SK-N-SH (cell line): ENCODE measurements at regions not wholly inside any gene's neighbourhood (a gene's known extent, or its start where the extent isn't known, plus 50 kb on each side); places are given as distances from the start of the nearest gene placed in this dataset.

Experiments used
- CTCF ChIA-PET: fragments of 300-600, 350-600 bp; formaldehyde crosslinking; extraction: SDS; loops from one replicate; lab custom pipeline; 2021; lab: Yijun Ruan, JAX
- POLR2A ChIA-PET: fragments of 350-600 bp; sonication (Branson Sonifier 250); formaldehyde crosslinking; extraction: SDS; loops from one replicate; lab custom pipeline; 2020; ENCODE audit warnings: antibody characterized with exemption, inconsistent platforms; lab: Yijun Ruan, JAX
- DNase-seq: peaks from one replicate; pipeline ENCODE4 v3.0.0; 2012
- H2AFZ ChIP-seq: fragments of 200-600 bp; sonication (generic); 2 replicates; pipeline ENCODE4 v1.8.1; 2016; ENCODE audit warnings: antibody characterized with exemption, mild to moderate bottlenecking, low read depth
- H3F3A ChIP-seq: fragments of 200-600 bp; sonication (generic); replicated peaks from 2 replicates; pipeline ENCODE3; 2016; ENCODE audit warnings: antibody characterized with exemption, mild to moderate bottlenecking; ENCODE audit not compliant: insufficient read depth
- H3K27ac ChIP-seq, 2 experiments: fragments of 200-500 bp in 1 of 2; fragments of 200-600 bp in 1 of 2; sonication (Bioruptor generic) in 1 of 2; sonication (generic), shearing (Covaris generic) in 1 of 2; 2 replicates each; pipeline versions ENCODE4 v1.5.1 to v1.6.1; 2014 to 2016; ENCODE audit warnings: low read depth in 2 of 2, inconsistent platforms in 1 of 2, low read length in 1 of 2, mild to moderate bottlenecking in 1 of 2, mixed read lengths in 1 of 2
- H3K27me3 ChIP-seq: fragments of 200-600 bp; sonication (generic), shearing (Covaris generic); 2 replicates; pipeline ENCODE4 v1.6.1; 2016; ENCODE audit warnings: mixed run types; ENCODE audit not compliant: insufficient read depth
- H3K36me3 ChIP-seq, 2 experiments: fragments of 200-500 bp in 1 of 2; fragments of 200-600 bp in 1 of 2; sonication (Bioruptor generic) in 1 of 2; sonication (generic) in 1 of 2; replicated peaks in 1 of 2; 2 replicates each; pipeline versions ENCODE3 to v1.5.1; 2014 to 2016; ENCODE audit warnings: low read length in 1 of 2, mild to moderate bottlenecking in 1 of 2; ENCODE audit not compliant: insufficient read depth in 2 of 2, control insufficient read depth in 1 of 2
- H3K4me1 ChIP-seq, 2 experiments: fragments of 200-500 bp in 1 of 2; fragments of 200-600 bp in 1 of 2; sonication (Bioruptor generic) in 1 of 2; sonication (generic), shearing (Covaris generic) in 1 of 2; 2 replicates each; pipeline versions ENCODE4 v1.5.1 to v1.6.1; 2014 to 2016; ENCODE audit warnings: low read depth in 1 of 2, low read length in 1 of 2, mixed run types in 1 of 2; ENCODE audit not compliant: insufficient read depth in 2 of 2, control insufficient read depth in 1 of 2
- H3K4me2 ChIP-seq: fragments of 200-600 bp; sonication (generic), shearing (Covaris generic); 2 replicates; pipeline ENCODE4 v1.6.1; 2017; ENCODE audit warnings: mixed run types
- H3K4me3 ChIP-seq, 2 experiments: fragments of 200-500 bp in 1 of 2; fragments of 200-600 bp in 1 of 2; sonication (Bioruptor generic) in 1 of 2; sonication (generic), shearing (Covaris generic) in 1 of 2; 2 replicates each; pipeline versions ENCODE4 v1.5.1 to v1.8.1; 2014 to 2016; ENCODE audit warnings: low read depth in 2 of 2, inconsistent platforms in 1 of 2, low read length in 1 of 2, mild to moderate bottlenecking in 1 of 2, mixed read lengths in 1 of 2, moderate library complexity in 1 of 2
- H3K79me2 ChIP-seq: fragments of 200-600 bp; sonication (generic); 2 replicates; pipeline ENCODE4 v1.8.1; 2017; ENCODE audit warnings: mild to moderate bottlenecking; ENCODE audit not compliant: insufficient read depth
- H3K9ac ChIP-seq: fragments of 200-600 bp; sonication (generic); 2 replicates; pipeline ENCODE4 v1.6.1; 2017; ENCODE audit warnings: mixed run types
- H3K9me2 ChIP-seq: fragments of 200-600 bp; sonication (generic); 2 replicates; pipeline ENCODE4 v1.6.1; 2017; ENCODE audit warnings: mixed run types
- H3K9me3 ChIP-seq: fragments of 200-600 bp; sonication (generic); 2 replicates; pipeline ENCODE4 v1.6.1; 2017; ENCODE audit warnings: mixed run types, mild to moderate bottlenecking, moderate library complexity
- H4K20me1 ChIP-seq: fragments of 200-600 bp; sonication (generic); 2 replicates; pipeline ENCODE4 v1.6.1; 2017; ENCODE audit warnings: mild to moderate bottlenecking, mixed run types; ENCODE audit not compliant: insufficient read depth
- CTCF ChIP-seq: fragments of 200-600 bp; sonication (generic); IDR thresholded peaks from 2 replicates; pipeline ENCODE4 v1.6.1; 2017; ENCODE audit warnings: antibody characterized with exemption, mild to moderate bottlenecking, moderate library complexity
- ELF1 ChIP-seq: IDR thresholded peaks from 2 replicates; pipeline ENCODE4 v1.4.0; 2012
- EZH2phosphoT487 ChIP-seq: fragments of 200-600 bp; sonication (generic); IDR thresholded peaks from 2 replicates; pipeline ENCODE4 v1.6.1; 2017; ENCODE audit warnings: low read depth, mixed run types, mild to moderate bottlenecking, antibody characterized with exemption, moderate library complexity, borderline replicate concordance
- FOSL2 ChIP-seq: IDR thresholded peaks from 2 replicates; pipeline ENCODE4 v1.4.0; 2012; ENCODE audit warnings: low read depth, mild to moderate bottlenecking, moderate library complexity, borderline replicate concordance
- GATA2 ChIP-seq: sonication (generic); formaldehyde crosslinking; IDR thresholded peaks from 2 replicates; pipeline ENCODE4 v1.5.0; 2020; ENCODE audit warnings: mild to moderate bottlenecking, missing genetic modification reagents
- PBX3 ChIP-seq: IDR thresholded peaks from 2 replicates; pipeline ENCODE4; 2012
- POLR2AphosphoS5 ChIP-seq: IDR thresholded peaks from 2 replicates; pipeline ENCODE4 v1.6.1; 2012; ENCODE audit warnings: low read depth, low read length
- RXRA ChIP-seq: IDR thresholded peaks from 2 replicates; pipeline ENCODE4 v1.4.0; 2012; ENCODE audit warnings: low read depth, mild to moderate bottlenecking, borderline replicate concordance
- SIN3A ChIP-seq: IDR thresholded peaks from 2 replicates; pipeline ENCODE4 v1.6.1; 2012; ENCODE audit warnings: low read depth, mild to moderate bottlenecking, low read length, moderate library complexity, borderline replicate concordance
- SMC3 ChIP-seq: IDR thresholded peaks from 2 replicates; pipeline ENCODE4 v1.6.1; 2012; ENCODE audit warnings: low read depth, low read length, improper control_type of control experiment
- TEAD4 ChIP-seq: IDR thresholded peaks from 2 replicates; pipeline ENCODE4 v1.4.0; 2012; ENCODE audit warnings: mild to moderate bottlenecking, borderline replicate concordance; ENCODE audit not compliant: insufficient read depth
- YY1 ChIP-seq: IDR thresholded peaks from 2 replicates; pipeline ENCODE4 v1.4.0; 2012; ENCODE audit warnings: low read depth, mild to moderate bottlenecking
- WGBS: methylation state at CpG from one replicate; pipeline ENCODE4 v1.1.6; 2017; ENCODE audit warnings: low lambda C conversion rate; 5-methylcytosine and 5-hydroxymethylcytosine counted together
- TF ChIP-seq, protein P1 (sequence below): IDR thresholded peaks from 2 replicates; pipeline ENCODE4 v1.4.0; 2012; ENCODE audit warnings: low read depth, borderline replicate concordance
- TF ChIP-seq, protein P2 (sequence below): IDR thresholded peaks from 2 replicates; pipeline ENCODE4 v1.4.0; 2012; ENCODE audit warnings: low read depth, borderline replicate concordance

DNA sequence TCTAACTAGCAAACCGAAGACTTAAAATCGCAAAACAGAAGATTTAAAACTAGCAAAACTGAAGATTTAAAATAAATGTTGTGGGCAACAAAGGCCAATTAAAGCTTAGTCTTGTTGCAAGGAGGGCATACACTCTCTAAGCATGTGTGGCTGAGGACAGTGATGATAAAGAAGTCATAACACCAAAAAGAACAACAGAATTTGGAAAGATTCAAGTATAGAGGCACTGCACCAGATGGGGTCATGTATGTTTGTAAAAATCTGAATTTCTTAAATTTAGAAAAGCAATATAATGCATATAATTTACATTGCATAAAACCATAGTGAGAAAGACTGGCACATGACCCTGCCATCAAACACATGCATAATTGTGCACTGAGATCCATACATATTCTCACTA lies 743.8 kb downstream of the TAF11L14 start (continued):
- TF ChIP-seq, protein P1, sequence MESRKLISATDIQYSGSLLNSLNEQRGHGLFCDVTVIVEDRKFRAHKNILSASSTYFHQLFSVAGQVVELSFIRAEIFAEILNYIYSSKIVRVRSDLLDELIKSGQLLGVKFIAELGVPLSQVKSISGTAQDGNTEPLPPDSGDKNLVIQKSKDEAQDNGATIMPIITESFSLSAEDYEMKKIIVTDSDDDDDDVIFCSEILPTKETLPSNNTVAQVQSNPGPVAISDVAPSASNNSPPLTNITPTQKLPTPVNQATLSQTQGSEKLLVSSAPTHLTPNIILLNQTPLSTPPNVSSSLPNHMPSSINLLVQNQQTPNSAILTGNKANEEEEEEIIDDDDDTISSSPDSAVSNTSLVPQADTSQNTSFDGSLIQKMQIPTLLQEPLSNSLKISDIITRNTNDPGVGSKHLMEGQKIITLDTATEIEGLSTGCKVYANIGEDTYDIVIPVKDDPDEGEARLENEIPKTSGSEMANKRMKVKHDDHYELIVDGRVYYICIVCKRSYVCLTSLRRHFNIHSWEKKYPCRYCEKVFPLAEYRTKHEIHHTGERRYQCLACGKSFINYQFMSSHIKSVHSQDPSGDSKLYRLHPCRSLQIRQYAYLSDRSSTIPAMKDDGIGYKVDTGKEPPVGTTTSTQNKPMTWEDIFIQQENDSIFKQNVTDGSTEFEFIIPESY, result no peak
- no peak for TF ChIP-seq EZH2phosphoT487
- TF ChIP-seq ELF1, result no peak
- TF ChIP-seq CTCF, result no peak

DNA sequence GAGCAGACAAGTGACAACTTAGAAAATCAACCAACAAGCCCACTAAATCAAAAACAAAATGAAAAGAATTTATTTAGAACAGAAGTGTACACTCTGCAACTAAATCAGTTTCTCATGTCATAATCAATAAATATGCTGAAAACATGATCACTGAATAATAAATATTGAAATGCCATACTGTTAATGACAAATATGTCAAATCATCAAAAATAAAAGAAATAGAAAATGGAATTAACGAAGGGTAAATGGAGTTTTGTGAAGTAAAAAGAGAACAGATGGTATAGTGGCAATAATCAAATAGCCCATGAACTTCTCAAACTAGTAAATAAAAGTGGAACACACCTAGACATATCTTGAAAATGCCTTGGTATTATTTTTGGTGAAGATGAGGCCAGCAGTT lies 744.9 kb downstream of the TAF11L14 start:
- H2AFZ ChIP-seq, result no peak overlapping the region
- H3K79me2 ChIP-seq, result no peaks in the 10 kb centered on the region
- peaks cover 0 to 4% of the 10 kb centered on the region in 2 experiments; a peak in 2 of 4 replicates for H3K4me1 ChIP-seq
- H3K9me3 ChIP-seq, result no peaks in the 10 kb centered on the region
- H3K27ac ChIP-seq, result no peak overlapping the region
- H3K9me2 ChIP-seq, result no peaks in the 10 kb centered on the region
- POLR2A ChIA-PET, result no interaction called here
- no peak overlapping the region for H3K9ac ChIP-seq
- no peaks in the 10 kb centered on the region for H3K27me3 ChIP-seq
- H3K4me2 ChIP-seq, result no peak overlapping the region
- H3K36me3 ChIP-seq, result no peaks in the 10 kb centered on the region
- no peaks in the 10 kb centered on the region for H3F3A ChIP-seq
- no peak overlapping the region for H3K4me3 ChIP-seq
- CTCF ChIA-PET, result interaction anchor here (0.7 to 1.0 kb wide), 2 partner anchors 15 to 1134 kb away, joined by 3 to 4 read pairs; no protein-coding TSS in a partner anchor
- no peak for DNase-seq
- no peak for TF ChIP-seq YY1
- TF ChIP-seq GATA2, result no peak
- no peak for TF ChIP-seq TEAD4
- TF ChIP-seq PBX3, result no peak
- TF ChIP-seq ELF1, result no peak
- no peak for TF ChIP-seq EZH2phosphoT487
- no peak for TF ChIP-seq RXRA
- TF ChIP-seq, protein P2, sequence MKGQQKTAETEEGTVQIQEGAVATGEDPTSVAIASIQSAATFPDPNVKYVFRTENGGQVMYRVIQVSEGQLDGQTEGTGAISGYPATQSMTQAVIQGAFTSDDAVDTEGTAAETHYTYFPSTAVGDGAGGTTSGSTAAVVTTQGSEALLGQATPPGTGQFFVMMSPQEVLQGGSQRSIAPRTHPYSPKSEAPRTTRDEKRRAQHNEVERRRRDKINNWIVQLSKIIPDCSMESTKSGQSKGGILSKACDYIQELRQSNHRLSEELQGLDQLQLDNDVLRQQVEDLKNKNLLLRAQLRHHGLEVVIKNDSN, result no peak
- no peak for TF ChIP-seq SIN3A
- no peak for TF ChIP-seq FOSL2
- TF ChIP-seq POLR2AphosphoS5, result no peak
- TF ChIP-seq SMC3, result no peak
- TF ChIP-seq, all 33 proteins: peak for 0
- 6% methylated on average over 1 of the region's 1 CpG for WGBS
- no peaks in the 10 kb centered on the region for H4K20me1 ChIP-seq
